Upper lobe of right lung (tissue), 1 donor: ENCODE measurements at regions not wholly inside any gene's neighbourhood (a gene's known extent, or its start where the extent isn't known, plus 50 kb on each side); places are given as distances from the start of the nearest gene placed in this dataset.

Experiments used
- ATAC-seq: fragments of 200-7000 bp; cut with Tn5 transposase; one replicate; pipeline ENCODE4 v1.9.1; 2020; ENCODE audit warnings: mild to moderate bottlenecking, moderate library complexity
- DNase-seq: peaks from one replicate; pipeline ENCODE4 v3.0.0-alpha.2; 2020
- H3K27ac ChIP-seq: fragments of 200-600 bp; one replicate; pipeline ENCODE4 v1.8.0; 2022
- H3K27me3 ChIP-seq: fragments of 200-600 bp; one replicate; pipeline ENCODE4 v1.8.0; 2022; ENCODE audit warnings: mild to moderate bottlenecking
- H3K36me3 ChIP-seq: fragments of 200-600 bp; one replicate; pipeline ENCODE4 v1.8.0; 2022
- H3K4me1 ChIP-seq: fragments of 200-600 bp; one replicate; pipeline ENCODE4 v1.8.0; 2022
- H3K4me3 ChIP-seq: fragments of 200-600 bp; one replicate; pipeline ENCODE4 v1.8.0; 2022; ENCODE audit warnings: mild to moderate bottlenecking
- H3K9me3 ChIP-seq: fragments of 200-600 bp; one replicate; pipeline ENCODE4 v1.8.0; 2022
- intact Hi-C: fragments of 100-400 bp; cut with DNase I; formaldehyde crosslinking; loops from one replicate; pipeline ENCODE4 v1.11.0; 2022
- TF ChIP-seq, protein P1 (sequence below): fragments of 200-600 bp; IDR thresholded peaks from one replicate; pipeline ENCODE4 v1.8.0; 2022; ENCODE audit warnings: antibody characterized with exemption
- donor health status: DM: no; HTN: yes; CAD: no; lungs with severe emphysema.

- TF ChIP-seq, protein P1, sequence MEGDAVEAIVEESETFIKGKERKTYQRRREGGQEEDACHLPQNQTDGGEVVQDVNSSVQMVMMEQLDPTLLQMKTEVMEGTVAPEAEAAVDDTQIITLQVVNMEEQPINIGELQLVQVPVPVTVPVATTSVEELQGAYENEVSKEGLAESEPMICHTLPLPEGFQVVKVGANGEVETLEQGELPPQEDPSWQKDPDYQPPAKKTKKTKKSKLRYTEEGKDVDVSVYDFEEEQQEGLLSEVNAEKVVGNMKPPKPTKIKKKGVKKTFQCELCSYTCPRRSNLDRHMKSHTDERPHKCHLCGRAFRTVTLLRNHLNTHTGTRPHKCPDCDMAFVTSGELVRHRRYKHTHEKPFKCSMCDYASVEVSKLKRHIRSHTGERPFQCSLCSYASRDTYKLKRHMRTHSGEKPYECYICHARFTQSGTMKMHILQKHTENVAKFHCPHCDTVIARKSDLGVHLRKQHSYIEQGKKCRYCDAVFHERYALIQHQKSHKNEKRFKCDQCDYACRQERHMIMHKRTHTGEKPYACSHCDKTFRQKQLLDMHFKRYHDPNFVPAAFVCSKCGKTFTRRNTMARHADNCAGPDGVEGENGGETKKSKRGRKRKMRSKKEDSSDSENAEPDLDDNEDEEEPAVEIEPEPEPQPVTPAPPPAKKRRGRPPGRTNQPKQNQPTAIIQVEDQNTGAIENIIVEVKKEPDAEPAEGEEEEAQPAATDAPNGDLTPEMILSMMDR: no peak
- Histone ChIP-seq H3K36me3 (no peaks in the 10 kb centered on the region), H3K4me1 (no peaks in the 10 kb centered on the region), H3K27ac (no peak overlapping the region), H3K4me3 (no peak overlapping the region), H3K9me3 (no peaks in the 10 kb centered on the region), H3K27me3 (no peaks in the 10 kb centered on the region)
- no peak for DNase-seq
- no peak for ATAC-seq
- intact Hi-C loops: no loop called here
Observed at GRCh38 chr9:3074247-3074646, 230.4 kb upstream of the PUM3 start.

DNA sequence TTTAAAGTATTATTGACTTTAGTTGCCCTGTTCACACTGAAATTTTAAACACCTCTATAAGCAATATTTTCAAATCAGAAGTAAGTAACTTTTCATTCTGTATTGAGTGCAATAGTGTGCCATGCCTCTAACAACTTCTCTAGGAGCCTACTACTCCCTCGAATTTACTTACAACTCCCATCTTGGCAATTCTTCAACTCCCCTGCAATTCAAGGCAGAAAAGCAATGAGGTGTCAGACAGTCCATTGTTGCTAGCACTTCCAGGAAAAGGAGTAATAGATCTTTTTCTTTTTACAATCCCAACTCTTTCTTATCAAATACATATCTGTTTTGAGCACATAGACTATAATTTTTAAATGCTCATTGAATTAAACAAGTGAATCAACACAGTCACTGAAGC lies 222.7 kb upstream of the PUM3 start:
- no peaks in the 10 kb centered on the region for H3K27me3 ChIP-seq
- no peak overlapping the region for H3K27ac ChIP-seq
- no peaks in the 10 kb centered on the region for H3K4me1 ChIP-seq
- DNase-seq: no peak
- ATAC-seq: no peak
- TF ChIP-seq, protein P1: no peak
- H3K36me3 ChIP-seq: no peaks in the 10 kb centered on the region
- no peak overlapping the region for H3K4me3 ChIP-seq
- no peaks in the 10 kb centered on the region for H3K9me3 ChIP-seq
- intact Hi-C loops: no loop called here

DNA sequence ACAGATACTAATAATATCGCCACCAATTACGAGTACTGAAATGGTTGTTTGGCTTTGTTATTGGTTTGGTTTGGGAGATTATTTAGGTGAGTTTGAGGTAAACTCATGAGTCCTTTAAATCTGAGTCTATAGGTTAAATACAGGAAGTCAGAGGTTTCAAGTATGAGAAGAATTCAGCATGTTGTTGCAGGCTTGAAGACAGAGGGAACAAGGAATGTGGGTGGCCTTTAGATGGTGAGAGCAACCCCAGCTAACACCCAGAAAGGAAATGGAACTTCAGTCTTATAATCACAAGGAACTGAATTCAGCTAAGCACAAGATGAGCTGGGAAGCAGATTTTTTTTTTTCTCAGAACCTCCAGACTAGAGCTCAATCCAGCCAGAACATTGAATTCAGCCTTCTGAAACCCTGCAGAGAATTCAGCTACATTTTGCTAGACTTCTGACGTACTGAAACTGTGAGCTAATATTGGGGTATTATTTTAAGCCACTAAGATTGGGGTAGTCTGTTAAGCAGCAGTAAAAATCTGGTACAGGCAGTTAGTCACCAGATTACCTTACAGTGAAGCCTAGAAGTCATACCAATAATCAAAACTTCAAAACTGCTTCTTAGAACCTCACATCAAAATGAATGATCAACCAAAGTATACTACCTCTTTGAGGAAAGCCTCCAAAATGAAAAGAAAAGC lies 216.0 kb upstream of the PUM3 start:
- intact Hi-C loops: no loop called here

DNA sequence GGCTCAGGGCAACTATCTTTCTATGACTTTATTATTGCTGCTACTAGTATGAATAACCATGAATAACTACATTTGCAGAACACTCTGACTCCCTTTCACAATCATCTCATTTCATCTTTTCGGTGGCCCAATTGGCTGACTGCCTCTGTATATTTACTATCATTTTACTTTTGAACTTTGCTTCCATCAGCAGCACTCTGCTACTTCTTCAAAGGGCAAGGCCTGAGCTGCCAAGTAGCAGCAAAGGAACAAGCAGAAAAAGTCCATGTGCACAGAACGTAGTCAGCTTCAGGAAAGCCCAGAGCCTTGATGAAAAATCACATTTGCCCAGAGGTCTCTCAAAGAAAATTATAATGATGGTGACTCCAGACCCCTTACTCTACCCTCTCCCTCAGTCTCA lies 214.5 kb upstream of the PUM3 start:
- intact Hi-C loops: no loop called here
- Histone ChIP-seq H3K27ac (no peak overlapping the region), H3K4me1 (no peaks in the 10 kb centered on the region), H3K9me3 (no peaks in the 10 kb centered on the region), H3K36me3 (no peaks in the 10 kb centered on the region), H3K4me3 (no peak overlapping the region), H3K27me3 (no peaks in the 10 kb centered on the region)
- ATAC-seq: no peak
- no peak for DNase-seq
- TF ChIP-seq, protein P1: no peak

More for the DNA sequence above, 216.0 kb upstream of the PUM3 start:
- Histone ChIP-seq H3K27me3 (no peaks in the 10 kb centered on the region), H3K4me3 (no peak overlapping the region), H3K9me3 (no peaks in the 10 kb centered on the region), H3K36me3 (no peaks in the 10 kb centered on the region), H3K27ac (no peak overlapping the region), H3K4me1 (no peaks in the 10 kb centered on the region)
- TF ChIP-seq, protein P1: no peak
- DNase-seq (no peak), ATAC-seq (no peak)

DNA sequence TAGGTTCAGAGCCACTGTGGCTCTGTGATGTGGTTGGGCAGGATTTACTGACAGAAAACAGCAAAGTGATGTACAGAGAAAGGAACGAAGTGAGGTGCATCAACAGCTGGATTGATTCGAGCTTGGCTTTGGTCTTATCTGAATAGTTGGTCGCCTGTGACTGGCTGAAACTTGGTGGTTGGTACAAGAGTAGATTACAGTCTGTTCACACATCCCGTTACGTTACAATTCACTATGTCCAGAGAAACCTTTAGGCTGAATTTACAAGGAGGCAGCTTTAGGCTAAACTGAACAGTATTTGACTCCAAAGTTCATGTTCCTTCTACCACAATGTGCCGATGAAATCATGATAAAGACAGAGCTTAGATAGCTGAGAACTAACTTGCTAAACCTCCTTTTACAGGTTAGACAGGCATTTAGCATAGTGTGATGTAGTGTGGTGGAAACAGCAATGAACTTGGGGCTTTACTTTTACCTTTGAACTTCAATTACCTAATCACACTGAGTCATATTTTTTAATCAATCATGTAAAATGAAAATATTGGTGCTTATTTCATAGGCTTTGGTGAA lies 210.2 kb upstream of the PUM3 start:
- Histone ChIP-seq H3K4me3 (no peak overlapping the region), H3K27ac (no peak overlapping the region), H3K4me1 (no peaks in the 10 kb centered on the region), H3K36me3 (no peaks in the 10 kb centered on the region), H3K9me3 (no peaks in the 10 kb centered on the region), H3K27me3 (no peaks in the 10 kb centered on the region)
- ATAC-seq (no peak), DNase-seq (no peak)
- intact Hi-C loops: no loop called here
- TF ChIP-seq, protein P1: no peak
